Stimulated activated naive CD8-positive, alpha-beta T cell treated with anti-CD3 and anti-CD28 coated beads, Interleukin-15, amount 100 ng/mL, for 72 hours (primary cell): ENCODE measurements at regions not wholly inside any gene's neighbourhood (a gene's known extent, or its start where the extent isn't known, plus 50 kb on each side); places are given as distances from the start of the nearest gene placed in this dataset.

Source experiments
- ATAC-seq: fragments of 150-1000 bp; cut with Tn5 transposase; 2 replicates; pipeline ENCODE4 v1.10.0; 2021; ENCODE audit warnings: mild to moderate bottlenecking, moderate library complexity
- DNase-seq, 2 donors: peaks; one replicate each; pipeline ENCODE4 v3.0.0; 2021 to 2022
- H3K27ac Mint-ChIP-seq, 2 donors: one replicate each; pipeline ENCODE4 v1.8.0; 2022; ENCODE audit warnings: mild to moderate bottlenecking in 2 of 2, mixed read lengths in 2 of 2, moderate library complexity in 2 of 2
- H3K27me3 Mint-ChIP-seq: one replicate; pipeline ENCODE4 v1.8.0; 2022; ENCODE audit warnings: mixed read lengths
- H3K4me1 Mint-ChIP-seq: one replicate; pipeline ENCODE4 v1.8.0; 2022; ENCODE audit warnings: mild to moderate bottlenecking, mixed read lengths
- H3K4me3 Mint-ChIP-seq, 2 donors: one replicate each; pipeline ENCODE4 v1.8.0; 2022; ENCODE audit warnings: mild to moderate bottlenecking in 2 of 2, mixed read lengths in 2 of 2, moderate library complexity in 1 of 2
- H3K9me3 Mint-ChIP-seq, 2 donors: one replicate each; pipeline ENCODE4 v1.8.0; 2022; ENCODE audit warnings: mixed read lengths in 2 of 2

GRCh38 chr6:168979254-168979653 is 274.4 kb downstream of the THBS2 start:
- no peak for ATAC-seq
- DNase-seq = no peak
- Mint-ChIP-seq H3K9me3 (peaks cover 15 to 23% of the 10 kb centered on the region in 2 donors), H3K27me3 (peaks cover 35% of the 10 kb centered on the region), H3K4me3 (no peak overlapping the region), H3K27ac (no peak overlapping the region), H3K4me1 (no peaks in the 10 kb centered on the region)

GRCh38 chr6:168972128-168972527 is 281.5 kb downstream of the THBS2 start:
- Mint-ChIP-seq H3K27ac (no peak overlapping the region), H3K4me3 (no peak overlapping the region), H3K4me1 (no peaks in the 10 kb centered on the region), H3K27me3 (peaks cover 27% of the 10 kb centered on the region), H3K9me3 (no peaks in the 10 kb centered on the region)
- DNase-seq (no peak), ATAC-seq (no peak)

DNA sequence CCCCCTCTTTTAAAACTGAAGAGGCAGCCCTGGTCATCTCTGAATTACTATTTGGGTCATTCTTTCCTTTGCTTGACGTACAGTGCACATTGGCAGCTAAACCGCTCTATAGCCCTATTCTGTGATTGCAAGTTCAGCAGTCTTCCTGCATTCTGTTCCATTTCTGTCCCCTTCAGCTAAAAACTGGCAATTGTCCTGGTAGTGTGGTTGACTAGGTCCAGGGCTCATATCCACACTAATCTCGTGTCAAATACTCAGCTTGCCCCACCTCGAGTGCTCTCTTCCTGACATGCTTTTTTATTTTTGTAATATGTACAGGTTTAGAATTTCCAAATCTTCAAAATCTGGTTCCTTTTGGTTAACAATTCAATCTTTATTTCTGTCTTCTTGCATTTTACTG is 282.1 kb downstream of the THBS2 start:
- no peak for ATAC-seq
- Mint-ChIP-seq H3K27ac (no peak overlapping the region), H3K9me3 (no peaks in the 10 kb centered on the region), H3K4me1 (no peaks in the 10 kb centered on the region), H3K4me3 (no peak overlapping the region), H3K27me3 (peaks cover 32% of the 10 kb centered on the region)
- no peak for DNase-seq

DNA sequence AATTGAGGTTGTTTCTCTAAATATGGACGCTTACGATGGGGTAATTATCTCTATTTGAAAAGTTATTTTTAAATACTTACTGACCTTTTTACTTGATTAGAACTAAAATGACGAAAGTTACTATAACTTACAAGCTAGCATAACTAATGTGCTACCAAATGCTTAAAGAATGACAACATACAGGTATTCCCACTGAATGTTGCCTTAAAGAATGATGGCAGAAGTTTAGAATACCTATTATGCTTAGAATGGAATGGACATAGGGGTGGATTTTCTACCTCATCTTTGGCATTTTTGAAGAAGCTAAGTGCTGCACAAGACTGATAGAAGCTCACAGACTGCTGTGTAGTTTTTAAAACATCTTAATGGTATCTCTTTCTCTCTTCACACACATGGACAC is 284.8 kb downstream of the THBS2 start:
- DNase-seq (no peak), ATAC-seq (no peak)
- H3K4me1 Mint-ChIP-seq = no peaks in the 10 kb centered on the region
- H3K4me3 Mint-ChIP-seq = no peak overlapping the region
- no peaks in the 10 kb centered on the region for H3K9me3 Mint-ChIP-seq
- H3K27ac Mint-ChIP-seq = no peak overlapping the region
- H3K27me3 Mint-ChIP-seq = peaks cover 29% of the 10 kb centered on the region

DNA sequence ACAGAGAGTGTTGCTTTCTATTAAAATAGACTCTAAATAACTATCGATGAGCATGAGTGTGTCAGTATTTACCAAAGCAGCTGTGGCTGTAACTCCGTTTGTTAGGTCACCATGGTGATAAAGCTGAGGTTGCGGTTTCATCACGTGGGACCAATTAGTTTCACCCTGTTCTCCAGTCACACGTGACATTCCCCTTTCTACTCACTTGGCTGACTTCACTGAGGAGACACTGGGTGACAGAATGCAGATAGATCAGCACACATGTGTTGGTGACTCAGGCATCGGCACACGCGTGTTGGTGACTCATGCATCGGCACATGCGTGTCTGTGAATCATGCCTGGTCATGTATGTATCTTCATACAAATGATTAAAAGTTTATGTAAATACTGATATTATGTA is 285.4 kb downstream of the THBS2 start:
- H3K27me3 Mint-ChIP-seq = peaks cover 32% of the 10 kb centered on the region
- H3K4me3 Mint-ChIP-seq = no peak overlapping the region
- no peaks in the 10 kb centered on the region for H3K9me3 Mint-ChIP-seq
- no peak overlapping the region for H3K27ac Mint-ChIP-seq
- ATAC-seq (no peak), DNase-seq (no peak)
- no peaks in the 10 kb centered on the region for H3K4me1 Mint-ChIP-seq

GRCh38 chr6:168967281-168967925 is 286.2 kb downstream of the THBS2 start:
- no peaks in the 10 kb centered on the region for H3K9me3 Mint-ChIP-seq
- H3K27ac Mint-ChIP-seq = no peak overlapping the region

DNA sequence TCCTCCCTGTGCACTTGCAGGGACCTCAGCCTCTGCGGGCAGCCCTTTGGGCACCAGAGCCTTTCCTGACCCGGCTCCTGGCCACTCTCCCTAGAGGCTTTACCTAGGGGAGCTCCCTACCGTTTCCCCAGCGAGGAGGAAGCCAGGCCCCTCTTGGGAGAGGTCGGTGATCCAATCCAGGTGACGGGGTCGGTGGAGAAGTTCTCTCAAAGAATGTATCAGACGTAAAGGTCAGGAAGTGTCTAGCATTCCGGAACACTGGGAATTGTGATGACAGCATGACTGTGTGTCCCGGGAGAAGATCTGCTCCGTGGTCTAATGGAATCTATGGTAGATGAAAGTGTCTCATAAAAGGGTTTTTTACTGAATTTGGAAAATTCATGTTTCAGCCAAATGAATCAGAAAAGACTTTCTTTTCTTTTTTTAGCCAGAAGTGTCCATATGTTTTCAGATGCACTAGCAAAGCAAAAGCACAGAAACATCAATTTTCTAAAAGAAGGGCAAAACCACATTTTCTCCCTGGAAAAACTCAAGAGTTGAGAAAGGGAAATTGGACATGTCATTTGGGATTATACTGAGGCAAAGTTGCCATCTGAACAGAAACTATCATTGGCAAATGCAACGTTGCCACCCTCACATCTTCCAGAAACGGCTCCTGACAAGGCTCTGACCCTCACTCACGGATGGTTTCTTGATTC is 289.4 kb downstream of the THBS2 start:
- H3K9me3 Mint-ChIP-seq = no peaks in the 10 kb centered on the region
- H3K27me3 Mint-ChIP-seq = peaks cover 23% of the 10 kb centered on the region
- ATAC-seq (no peak), DNase-seq (no peak)
- H3K4me3 Mint-ChIP-seq = no peak overlapping the region
- H3K27ac Mint-ChIP-seq = no peak overlapping the region
- no peaks in the 10 kb centered on the region for H3K4me1 Mint-ChIP-seq

More at GRCh38 chr6:168967281-168967925, 286.2 kb downstream of the THBS2 start:
- ATAC-seq (no peak), DNase-seq (no peak)
- H3K4me3 Mint-ChIP-seq = no peak overlapping the region
- no peaks in the 10 kb centered on the region for H3K4me1 Mint-ChIP-seq
- H3K27me3 Mint-ChIP-seq = peaks cover 32% of the 10 kb centered on the region

DNA sequence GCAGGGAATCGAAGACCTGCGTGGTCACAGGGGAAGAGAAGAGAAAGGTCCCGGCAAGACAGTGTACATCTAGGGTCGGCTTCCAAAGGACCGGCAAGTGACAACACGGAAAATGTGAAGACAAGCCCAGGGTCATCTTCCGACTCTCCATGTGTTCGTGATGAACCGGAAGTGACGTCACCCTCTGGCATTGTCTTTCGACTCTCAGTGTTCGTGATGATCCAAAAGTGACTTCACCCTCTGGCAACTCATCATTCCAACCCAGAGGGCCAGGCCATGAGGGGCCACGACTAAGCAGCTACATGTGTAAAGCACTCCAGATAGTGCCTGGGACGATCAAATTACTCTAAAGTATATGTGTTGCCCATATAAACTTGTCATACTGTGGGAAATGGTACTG is 290.8 kb downstream of the THBS2 start:
- Mint-ChIP-seq H3K4me3 (no peak overlapping the region), H3K27me3 (peaks cover 32% of the 10 kb centered on the region)

DNA sequence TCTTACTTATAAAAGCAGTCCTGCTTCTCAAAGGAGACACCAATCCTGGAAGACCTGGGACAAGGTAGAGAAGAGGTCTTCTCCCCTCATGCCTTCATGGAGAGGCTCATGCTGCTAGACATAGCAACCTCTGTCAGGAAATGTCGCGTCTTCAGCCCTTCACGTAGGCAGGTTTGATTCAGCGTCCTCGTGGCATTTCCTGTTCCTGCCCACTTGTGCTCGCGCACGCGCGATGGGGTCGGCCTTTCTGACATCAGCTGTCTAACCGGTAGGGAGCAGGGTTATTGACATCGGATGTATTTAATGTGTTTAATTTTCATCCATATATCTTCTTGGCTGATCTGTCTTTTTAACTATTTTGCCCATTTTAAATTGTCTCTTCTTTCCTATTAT is 292.4 kb downstream of the THBS2 start:
- peaks cover 35% of the 10 kb centered on the region for H3K27me3 Mint-ChIP-seq
- no peak for ATAC-seq
- H3K4me3 Mint-ChIP-seq = no peak overlapping the region
- H3K4me1 Mint-ChIP-seq = peaks cover 6% of the 10 kb centered on the region
- H3K9me3 Mint-ChIP-seq = no peaks in the 10 kb centered on the region
- H3K27ac Mint-ChIP-seq = no peak overlapping the region
- DNase-seq = no peak

More for the DNA sequence above, 290.8 kb downstream of the THBS2 start:
- Mint-ChIP-seq H3K4me1 (no peaks in the 10 kb centered on the region), H3K9me3 (no peaks in the 10 kb centered on the region), H3K27ac (no peak overlapping the region)
- ATAC-seq = no peak
- no peak for DNase-seq

DNA sequence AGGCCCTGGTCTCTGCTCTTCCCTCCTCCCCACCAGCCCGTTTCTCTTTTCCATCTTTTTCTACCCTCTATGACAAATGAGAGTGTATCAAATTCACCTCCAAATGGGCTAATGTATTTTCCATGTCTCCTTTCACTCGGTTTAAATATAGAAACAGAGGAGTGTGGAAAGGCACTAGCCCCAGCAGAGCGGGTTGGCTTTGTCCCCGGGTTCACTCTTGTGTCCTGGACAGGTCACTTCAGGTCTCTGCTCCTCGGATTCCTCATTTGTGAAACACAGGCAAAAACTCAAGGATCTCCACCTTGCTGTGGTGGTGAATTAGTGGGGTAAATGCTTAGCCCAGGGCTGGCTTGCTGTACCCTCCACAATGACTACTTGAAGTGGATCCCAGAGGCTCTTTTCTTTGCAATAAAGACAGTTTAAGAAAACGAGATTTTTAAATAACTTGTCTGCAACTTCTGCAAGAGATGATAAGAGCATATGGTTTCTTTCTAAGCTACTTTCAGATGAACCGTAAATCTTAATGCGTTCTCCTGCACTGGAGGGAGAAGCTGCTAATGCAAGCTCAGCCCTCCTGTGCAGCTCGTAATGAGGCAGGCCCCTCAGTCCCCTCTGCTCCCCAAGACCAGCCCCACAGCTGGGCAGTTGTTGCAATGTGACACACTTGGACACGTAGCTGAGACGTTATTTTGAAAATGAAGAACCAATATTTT is 292.9 kb downstream of the THBS2 start:
- no peak overlapping the region for H3K27ac Mint-ChIP-seq
- peaks cover 40% of the 10 kb centered on the region for H3K27me3 Mint-ChIP-seq
- H3K4me3 Mint-ChIP-seq = no peak overlapping the region
- no peak for ATAC-seq
- peaks cover 6% of the 10 kb centered on the region for H3K4me1 Mint-ChIP-seq
- H3K9me3 Mint-ChIP-seq = no peaks in the 10 kb centered on the region
- DNase-seq = no peak

DNA sequence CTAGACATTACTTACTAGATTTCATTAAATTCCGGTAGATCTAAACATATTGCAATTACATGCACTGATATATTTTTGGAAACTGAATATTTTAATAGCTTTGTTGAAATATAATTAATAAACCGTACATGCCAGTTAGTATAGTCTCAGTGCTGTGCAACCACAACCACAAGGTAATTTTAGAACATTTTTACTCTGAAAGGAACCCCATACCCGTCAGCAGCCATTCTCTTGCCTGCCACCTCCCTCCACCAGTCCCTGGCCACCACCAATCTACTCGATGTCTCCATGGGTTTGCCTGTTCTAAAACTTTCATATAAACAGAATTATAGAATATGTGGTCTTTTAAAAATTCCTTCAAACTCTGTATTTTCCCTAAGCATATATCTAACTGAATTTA is 293.9 kb downstream of the THBS2 start:
- Mint-ChIP-seq H3K4me3 (no peak overlapping the region), H3K27ac (peak overlapping the region in 1 of 2 donors; percentile 80), H3K4me1 (peaks cover 6% of the 10 kb centered on the region), H3K27me3 (peaks cover 45% of the 10 kb centered on the region), H3K9me3 (no peaks in the 10 kb centered on the region)
- ATAC-seq (no peak), DNase-seq (no peak)

DNA sequence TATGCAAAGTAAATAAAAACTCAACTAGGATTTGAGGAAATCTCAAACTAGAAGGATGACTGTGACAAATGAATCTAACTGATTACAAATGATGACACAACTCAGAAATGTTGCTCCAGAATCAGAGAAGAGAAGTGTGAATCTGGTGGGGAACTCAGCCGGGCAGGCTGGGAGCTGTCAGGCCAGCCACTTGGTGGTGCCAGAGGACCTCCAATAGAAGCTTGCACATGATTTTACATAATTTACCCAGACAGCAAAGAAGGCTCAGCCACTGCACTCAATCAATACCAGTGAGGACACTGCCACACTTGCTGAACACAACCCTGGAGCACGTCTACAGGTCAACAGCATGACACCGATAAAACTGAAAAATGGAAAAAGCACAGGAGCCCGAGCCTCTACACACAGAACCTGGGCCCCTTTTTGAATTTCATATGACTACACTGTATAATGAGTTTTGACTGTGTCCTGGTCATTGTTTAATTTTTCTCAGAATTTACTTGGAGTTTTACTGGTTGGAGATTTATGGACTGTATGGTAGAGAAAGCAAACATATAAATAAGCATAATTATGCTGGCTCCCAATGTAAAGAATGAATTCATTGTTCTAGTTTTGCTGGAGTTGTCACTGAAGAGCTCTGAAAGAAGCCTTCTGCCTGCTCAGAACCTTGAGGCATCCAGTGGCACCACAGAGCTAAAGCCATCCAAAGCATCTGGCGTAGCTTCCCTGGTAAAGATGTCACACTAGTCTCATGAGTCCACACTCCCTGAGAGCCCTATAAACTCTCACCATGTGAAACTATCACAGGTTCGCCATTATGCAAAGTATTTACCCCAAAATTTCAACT is 296.5 kb downstream of the THBS2 start:
- Mint-ChIP-seq H3K4me1 (peaks cover 6% of the 10 kb centered on the region), H3K9me3 (no peaks in the 10 kb centered on the region), H3K4me3 (no peak overlapping the region), H3K27me3 (peaks cover 44% of the 10 kb centered on the region), H3K27ac (peak overlapping the region; percentile 13 to 54)
- ATAC-seq (peak; percentile 86), DNase-seq (peak; percentile 34 to 52)

DNA sequence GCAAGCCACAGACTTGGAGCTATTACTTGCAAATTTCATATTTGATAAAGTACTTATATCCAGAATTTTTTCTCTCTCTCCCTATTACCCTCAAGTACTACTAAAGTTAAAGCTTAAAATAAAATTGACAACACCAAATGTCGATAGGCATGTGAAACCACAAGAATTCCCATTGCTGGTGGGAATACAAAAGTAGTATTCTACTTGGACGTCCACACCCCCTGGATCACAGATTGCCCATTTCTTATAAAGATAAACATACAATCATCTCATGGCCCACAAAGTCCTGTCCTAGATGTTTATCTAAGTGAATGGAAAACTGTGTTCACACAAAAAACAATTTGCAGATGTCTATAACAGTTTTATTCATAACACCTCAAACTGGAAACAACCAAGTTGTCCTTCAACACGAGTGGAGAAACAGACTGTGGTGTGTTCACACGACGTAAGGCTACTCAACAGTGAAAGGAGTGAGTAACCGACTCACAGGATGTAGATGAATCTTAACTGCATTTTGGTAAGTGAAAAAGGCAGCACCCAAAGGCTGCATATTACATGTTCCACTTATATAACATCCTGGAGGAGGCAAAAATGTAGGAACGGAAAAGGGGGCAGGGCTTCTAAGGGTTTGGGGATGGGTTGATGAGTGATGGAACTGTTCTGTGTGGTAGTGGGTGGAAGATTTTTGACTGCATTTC is 297.4 kb downstream of the THBS2 start:
- Mint-ChIP-seq H3K27me3 (peaks cover 44% of the 10 kb centered on the region), H3K4me3 (no peak overlapping the region), H3K27ac (peak overlapping the region; percentile 13 to 54), H3K9me3 (no peaks in the 10 kb centered on the region), H3K4me1 (peaks cover 6% of the 10 kb centered on the region)
- ATAC-seq (peak; percentile 58), DNase-seq (no peak)

DNA sequence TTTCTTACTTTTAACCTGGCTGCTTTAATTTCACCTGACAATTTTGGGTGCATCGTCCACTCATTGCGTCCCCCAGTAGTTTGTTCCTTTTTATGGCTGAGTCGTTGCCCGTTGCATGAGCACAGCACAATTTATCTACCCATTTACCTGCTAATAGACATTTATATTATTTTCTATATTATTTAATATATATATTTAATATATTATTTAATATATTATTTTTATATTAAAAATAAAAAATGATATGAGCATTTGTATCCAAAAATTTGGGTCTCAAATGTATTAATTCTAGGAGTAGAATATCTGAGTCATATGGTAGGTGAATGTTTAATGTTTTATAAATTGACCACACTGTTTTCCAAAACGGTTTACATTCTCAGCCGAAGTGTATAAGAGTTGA is 300.2 kb downstream of the THBS2 start:
- Mint-ChIP-seq H3K27ac (no peak overlapping the region), H3K9me3 (no peaks in the 10 kb centered on the region), H3K27me3 (peaks cover 52% of the 10 kb centered on the region), H3K4me1 (peaks cover 6% of the 10 kb centered on the region), H3K4me3 (no peak overlapping the region)
- ATAC-seq (no peak), DNase-seq (no peak)

DNA sequence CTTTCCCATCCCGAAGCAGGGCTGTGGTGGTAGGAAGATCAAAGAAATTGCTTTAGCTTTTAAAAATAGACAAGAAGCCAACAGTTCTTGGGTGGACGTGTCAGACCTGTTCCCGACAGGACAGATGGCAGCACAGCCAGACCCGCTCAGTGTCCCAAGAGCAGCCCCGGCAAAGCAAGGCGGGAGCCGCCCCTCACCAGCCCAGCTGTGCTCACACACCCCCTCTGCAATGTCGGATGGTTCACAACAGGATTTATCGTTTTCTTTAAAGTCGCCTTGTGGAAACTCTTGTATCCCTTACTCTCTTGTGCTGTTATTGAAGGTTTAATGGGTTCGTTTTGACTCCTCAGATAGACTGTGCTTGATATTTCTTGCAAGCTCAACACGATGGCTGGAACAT is 302.4 kb downstream of the THBS2 start:
- Mint-ChIP-seq H3K4me1 (no peaks in the 10 kb centered on the region), H3K4me3 (no peak overlapping the region), H3K27me3 (peaks cover 36% of the 10 kb centered on the region), H3K9me3 (no peaks in the 10 kb centered on the region), H3K27ac (no peak overlapping the region)
- no peak for ATAC-seq
- DNase-seq = no peak
